ENCODE measurements at regions not wholly inside any gene's neighbourhood (a gene's known extent, or its start where the extent isn't known, plus 50 kb on each side); places are given as distances from the start of the nearest gene placed in this dataset.

GRCh38 chr18:28478531-28478930, 301.6 kb upstream of the CDH2 start:
- DNase-seq (ENCODE audit: low spot score), result no peak

GRCh38 chr18:28476302-28476701, 299.4 kb upstream of the CDH2 start:
- DNase-seq (ENCODE audit: low spot score), result no peak
- Histone ChIP-seq H3K4me3 (no peak overlapping the region), H3K27ac (no peak overlapping the region)
- no peak for TF ChIP-seq CTCF (IDR thresholded peaks at IDR 0.05)

More at GRCh38 chr18:28478531-28478930, 301.6 kb upstream of the CDH2 start:
- TF ChIP-seq CTCF (IDR thresholded peaks at IDR 0.05), result no peak
- H3K27ac ChIP-seq, result no peak overlapping the region
- H3K4me3 ChIP-seq, result no peak overlapping the region

DNA sequence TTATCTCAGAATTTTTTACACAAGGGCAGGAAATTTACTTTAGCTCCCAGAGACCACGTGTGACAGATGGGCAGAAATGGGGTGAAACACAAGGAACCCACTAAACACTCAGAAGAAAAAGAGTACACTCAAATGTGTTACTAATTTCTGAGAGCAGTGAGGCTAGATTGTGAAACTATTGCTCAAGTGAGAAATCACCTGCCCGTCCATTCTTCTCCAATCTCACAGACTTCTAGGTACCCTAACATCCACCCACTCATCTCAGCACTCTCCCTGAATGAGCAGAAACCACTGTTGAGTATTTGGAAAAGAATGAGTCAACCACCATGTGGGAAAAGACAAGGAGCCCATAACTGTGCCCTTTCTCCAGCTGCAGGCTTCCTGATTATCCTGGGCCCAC, 293.0 kb upstream of the CDH2 start:
- no peak for TF ChIP-seq CTCF (IDR thresholded peaks at IDR 0.05)
- Histone ChIP-seq H3K27ac (no peak overlapping the region), H3K4me3 (no peak overlapping the region)
- DNase-seq (ENCODE audit: low spot score), result no peak

GRCh38 chr18:28468901-28469300, 292.0 kb upstream of the CDH2 start:
- no peak overlapping the region for H3K27ac ChIP-seq
- TF ChIP-seq CTCF (IDR thresholded peaks at IDR 0.05), result no peak
- DNase-seq (ENCODE audit: low spot score), result no peak
- H3K4me3 ChIP-seq, result no peak overlapping the region

DNA sequence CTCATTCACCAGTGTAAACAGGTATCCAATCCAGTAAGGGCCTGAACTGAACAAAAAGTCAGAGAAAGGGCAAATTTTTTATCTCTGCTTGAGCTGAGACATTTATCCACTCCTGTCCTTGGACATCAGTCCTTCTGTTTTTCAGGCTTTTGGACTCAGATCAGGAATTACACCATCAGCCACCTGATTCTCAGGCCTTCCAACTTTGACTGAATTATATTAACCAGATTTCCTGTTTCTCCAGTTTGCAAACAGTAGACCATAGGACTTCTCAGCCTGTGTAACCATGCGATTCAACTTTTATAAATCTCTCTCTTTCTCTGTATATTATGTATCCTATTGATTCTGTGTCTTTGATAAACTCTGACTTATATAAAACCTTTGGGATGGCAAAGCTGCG, 289.3 kb upstream of the CDH2 start:
- Histone ChIP-seq H3K4me3 (no peak overlapping the region), H3K27ac (no peak overlapping the region)
- TF ChIP-seq CTCF (IDR thresholded peaks at IDR 0.05), result no peak
- DNase-seq (ENCODE audit: low spot score), result no peak

- no peak for DNase-seq (ENCODE audit: low spot score)
These were observed 282.7 kb upstream of the CDH2 start for GRCh38 chr18:28459587-28459986.

GRCh38 chr18:28458751-28459150, 281.8 kb upstream of the CDH2 start:
- Histone ChIP-seq H3K27ac (no peak overlapping the region), H3K4me3 (no peak overlapping the region)
- no peak for TF ChIP-seq CTCF (IDR thresholded peaks at IDR 0.05)
- DNase-seq (ENCODE audit: low spot score), result no peak

More at GRCh38 chr18:28459587-28459986, 282.7 kb upstream of the CDH2 start:
- H3K27ac ChIP-seq, result no peak overlapping the region
- no peak overlapping the region for H3K4me3 ChIP-seq
- TF ChIP-seq CTCF (IDR thresholded peaks at IDR 0.05), result no peak
